Left renal cortex interstitium (tissue), 4 donors: ENCODE measurements at regions not wholly inside any gene's neighbourhood (a gene's known extent, or its start where the extent isn't known, plus 50 kb on each side); places are given as distances from the start of the nearest gene placed in this dataset.
"Not testable (repeated sequence)": the region's sequence is repeated elsewhere in the genome, so short reads cannot be mapped to it uniquely, and the experiment has no call there.

Experiments
- DNase-seq, 4 donors: peaks; one replicate each; pipeline ENCODE4 v3.0.0-alpha.2; 2013; ENCODE audit warnings: low read depth in 4 of 4, low spot score in 2 of 4, missing footprints in 1 of 4

- peak in 2 of 4 donors; percentile 14 to 34 for DNase-seq
These were observed 121.3 kb upstream of the NIPA1 start for GRCh38 chr15:22665059-22665702.

GRCh38 chr15:22665711-22666110, 120.7 kb upstream of the NIPA1 start:
- not testable (repeated sequence) for DNase-seq

- not testable (repeated sequence) for DNase-seq
These were observed 101.7 kb upstream of the NIPA1 start for GRCh38 chr15:22684786-22685185.

GRCh38 chr15:22699881-22700280, 86.6 kb upstream of the NIPA1 start:
- not testable (repeated sequence) for DNase-seq

- not testable (repeated sequence) for DNase-seq
These were observed 75.6 kb upstream of the NIPA1 start for GRCh38 chr15:22710831-22711341.

- DNase-seq: not testable (repeated sequence)
These were observed 72.5 kb upstream of the NIPA1 start for GRCh38 chr15:22713933-22714332.

GRCh38 chr15:22714358-22715132, 71.9 kb upstream of the NIPA1 start:
- DNase-seq: not testable (repeated sequence)

GRCh38 chr15:22715133-22715845, 71.2 kb upstream of the NIPA1 start:
- DNase-seq: not testable (repeated sequence)

GRCh38 chr15:22719980-22720379, 66.5 kb upstream of the NIPA1 start:
- DNase-seq: not testable (repeated sequence)

GRCh38 chr15:22726104-22726503, 60.3 kb upstream of the NIPA1 start:
- not testable (repeated sequence) for DNase-seq

GRCh38 chr15:22735067-22735466, 51.4 kb upstream of the NIPA1 start:
- not testable (repeated sequence) for DNase-seq

GRCh38 chr15:22735781-22736180, 50.7 kb upstream of the NIPA1 start:
- no peak for DNase-seq

GRCh38 chr15:22736200-22736599, 50.2 kb upstream of the NIPA1 start:
- not testable (repeated sequence) for DNase-seq
